NCI-H526 treated with DMSO at 0.1 percent for 48 hours (cell line): ENCODE measurements at regions not wholly inside any gene's neighbourhood (a gene's known extent, or its start where the extent isn't known, plus 50 kb on each side); places are given as distances from the start of the nearest gene placed in this dataset.
"Not testable (repeated sequence)": the region's sequence is repeated elsewhere in the genome, so short reads cannot be mapped to it uniquely, and the experiment has no call there.

ENCODE experiments used
- DNase-seq: peaks from one replicate; lab custom pipeline; 2025; lab: John Stamatoyannopoulos, UW

DNA sequence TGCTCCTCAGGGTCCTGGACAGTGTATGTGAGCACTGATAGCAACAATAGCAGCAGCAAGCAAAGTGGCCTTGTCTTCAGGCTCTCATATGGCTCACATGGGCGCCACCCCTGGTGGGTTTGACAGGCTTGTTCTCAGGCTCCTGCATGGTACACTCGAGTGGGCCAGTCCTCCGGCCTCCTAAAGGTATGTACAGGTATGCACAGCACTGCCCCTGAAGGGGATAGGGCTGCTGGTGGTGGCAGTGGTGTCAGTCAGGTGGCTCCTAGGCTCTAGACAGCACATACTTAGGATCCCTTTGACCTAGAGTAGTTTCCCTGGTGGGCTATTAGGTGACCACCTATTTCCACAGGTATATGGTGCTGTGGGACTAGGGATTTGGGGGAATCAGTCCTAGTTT lies 79.8 kb downstream of the LGALS9B start:
- not testable (repeated sequence) for DNase-seq

DNA sequence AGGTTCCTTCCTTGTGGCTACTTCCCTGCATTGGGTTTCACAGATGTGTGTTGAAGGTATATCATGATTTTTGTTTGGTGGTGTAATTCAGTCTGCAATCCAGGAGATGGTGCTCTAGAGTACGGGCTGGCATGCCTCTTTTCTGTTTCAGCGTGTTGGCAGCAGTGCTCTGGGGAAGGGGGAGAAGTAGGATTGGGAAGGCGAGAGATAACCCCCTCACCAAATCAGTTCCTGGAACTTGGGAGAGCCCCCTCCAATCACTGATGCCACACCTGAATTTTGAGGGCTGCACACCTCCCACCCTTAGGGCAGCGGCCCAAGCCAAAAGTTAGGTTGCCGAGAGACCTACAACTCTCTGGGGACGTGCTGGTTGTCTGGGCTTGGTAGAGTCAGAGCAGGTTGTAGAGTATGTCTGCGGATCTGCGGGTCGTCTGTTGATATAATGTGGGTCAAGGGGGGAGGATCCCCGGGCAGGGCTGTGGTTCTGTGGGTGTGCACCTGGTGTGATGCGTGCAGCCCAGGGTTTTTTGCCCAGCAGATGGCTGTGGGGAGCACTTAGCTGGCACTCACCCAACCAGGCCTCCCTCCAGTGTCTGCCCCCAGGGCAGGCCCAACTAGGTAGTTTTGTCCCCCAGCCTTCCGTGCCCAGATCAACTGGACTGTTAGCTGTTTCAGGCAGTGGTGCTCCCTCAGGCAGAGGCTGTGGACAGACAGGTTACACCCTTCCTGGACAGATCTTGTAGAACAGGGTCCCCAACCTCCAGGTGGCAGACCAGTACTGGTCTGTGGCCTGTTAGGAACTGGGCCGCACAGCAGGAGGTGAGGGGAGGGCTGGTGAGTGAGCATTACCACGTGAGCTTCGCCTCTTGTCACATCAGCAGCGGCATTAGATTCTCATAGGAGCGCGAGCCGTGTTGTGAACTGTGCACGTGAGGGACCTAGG lies 85.7 kb downstream of the LGALS9B start:
- DNase-seq: peak; percentile 30

DNA sequence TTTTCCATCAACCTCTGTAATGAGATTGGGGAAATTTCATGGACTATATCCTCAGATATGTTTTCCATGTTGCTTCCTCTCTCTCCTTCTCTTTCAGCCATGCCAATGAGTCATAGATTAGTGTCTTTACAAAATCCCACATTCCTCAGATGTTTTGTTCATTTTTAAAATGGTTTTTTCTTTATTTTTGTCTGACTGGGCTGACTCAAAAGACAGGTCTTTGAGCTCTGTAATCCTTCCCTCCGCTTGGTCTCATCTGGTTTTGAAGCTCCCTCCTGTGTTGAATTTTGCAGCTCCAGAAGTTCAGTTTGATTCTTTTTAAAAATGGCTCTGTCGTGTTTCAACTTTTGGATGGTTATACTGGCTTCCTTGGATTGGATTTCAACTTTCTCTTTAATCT lies 86.7 kb downstream of the LGALS9B start:
- not testable (repeated sequence) for DNase-seq

- DNase-seq: not testable (repeated sequence)
Measured at GRCh38 chr17:20379251-20379650, 88.1 kb downstream of the LGALS9B start.

DNA sequence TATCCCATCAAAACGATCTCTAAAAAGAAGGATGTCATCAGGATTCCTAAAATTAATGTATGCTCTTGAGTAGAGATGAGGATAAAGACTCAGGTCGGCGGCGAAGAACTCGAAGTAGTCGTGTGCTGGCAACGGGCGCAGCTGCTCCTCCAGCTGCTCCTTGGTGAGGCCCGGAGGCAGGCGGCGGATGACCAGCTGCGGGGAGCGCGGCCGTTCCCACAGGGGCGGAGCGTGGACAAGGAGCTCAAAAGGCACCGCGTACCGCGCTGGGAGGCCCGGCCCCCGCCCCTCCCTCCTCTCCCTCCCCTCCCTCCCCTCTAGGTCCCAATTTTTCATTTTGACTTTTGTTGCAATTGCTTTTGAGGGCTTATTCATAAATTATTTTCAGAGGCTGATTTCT lies 90.7 kb downstream of the LGALS9B start:
- not testable (repeated sequence) for DNase-seq

DNA sequence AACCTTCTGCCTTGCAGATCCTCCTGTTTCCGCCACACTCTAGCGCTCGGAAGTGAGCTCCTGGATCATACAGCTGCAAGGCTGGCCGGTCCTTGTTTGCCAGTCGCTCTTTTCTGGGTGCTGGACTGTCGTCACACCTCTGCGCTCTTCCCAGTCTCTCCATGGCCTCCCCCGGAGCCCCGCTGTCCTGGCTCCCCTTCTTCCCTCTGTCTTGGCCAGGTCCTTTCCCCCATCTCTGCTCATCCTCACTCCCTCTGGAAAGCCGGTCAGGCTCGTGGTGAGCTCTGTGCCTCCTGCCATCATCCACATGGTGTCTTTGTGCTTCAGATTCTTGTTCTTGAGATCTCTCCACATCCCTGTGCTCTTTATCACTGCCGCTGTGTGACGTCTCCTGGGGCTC lies 91.6 kb downstream of the LGALS9B start:
- not testable (repeated sequence) for DNase-seq
